Smooth muscle cell (in vitro differentiated cells): ENCODE measurements at regions not wholly inside any gene's neighbourhood (a gene's known extent, or its start where the extent isn't known, plus 50 kb on each side); places are given as distances from the start of the nearest gene placed in this dataset.

ENCODE experiments used
- DNase-seq: peaks from one replicate; lab custom pipeline; 2025; ENCODE audit not compliant: unreplicated experiment; lab: John Stamatoyannopoulos, UW
- H2AFZ ChIP-seq: fragments of 200-600 bp; sonication (generic); 2 replicates; pipeline ENCODE4 v1.6.0; 2016; ENCODE audit warnings: antibody characterized with exemption, low read depth, mild to moderate bottlenecking
- H3F3A ChIP-seq: fragments of 200-600 bp; sonication (generic); 2 replicates; pipeline ENCODE4 v1.6.0; 2017; ENCODE audit warnings: antibody characterized with exemption, low read depth
- H3K27ac ChIP-seq: fragments of 200-600 bp; sonication (generic); 2 replicates; pipeline ENCODE4 v1.5.1; 2016; ENCODE audit warnings: low read depth, mild to moderate bottlenecking
- H3K27me3 ChIP-seq: fragments of 200-600 bp; sonication (generic); 2 replicates; pipeline ENCODE4 v1.6.1; 2016; ENCODE audit warnings: low read depth, mild to moderate bottlenecking
- H3K36me3 ChIP-seq: fragments of 200-600 bp; sonication (generic); 2 replicates; pipeline ENCODE4 v1.5.1; 2016; ENCODE audit warnings: low read depth
- H3K4me1 ChIP-seq: fragments of 200-600 bp; sonication (generic); 2 replicates; pipeline ENCODE4 v1.5.1; 2016; ENCODE audit warnings: low read depth
- H3K4me2 ChIP-seq: fragments of 200-600 bp; sonication (generic); 2 replicates; pipeline ENCODE4 v1.6.0; 2016; ENCODE audit warnings: mild to moderate bottlenecking
- H3K4me3 ChIP-seq: fragments of 200-600 bp; sonication (generic); 2 replicates; pipeline ENCODE4 v1.5.1; 2016; ENCODE audit warnings: mild to moderate bottlenecking
- H3K79me2 ChIP-seq: fragments of 200-600 bp; sonication (generic); 2 replicates; pipeline ENCODE4 v1.6.0; 2016; ENCODE audit warnings: low read depth, mild to moderate bottlenecking
- H3K9ac ChIP-seq: fragments of 200-600 bp; sonication (generic); 2 replicates; pipeline ENCODE4 v1.6.0; 2016; ENCODE audit warnings: low read depth
- H3K9me3 ChIP-seq: fragments of 200-600 bp; sonication (generic); replicated peaks from 2 replicates; pipeline ENCODE4 v1.5.1; 2016; ENCODE audit warnings: low read depth
- H4K20me1 ChIP-seq: fragments of 200-600 bp; sonication (generic); 2 replicates; pipeline ENCODE4 v1.6.0; 2016; ENCODE audit warnings: low read depth
- CTCF ChIP-seq: fragments of 200-600 bp; sonication (generic); IDR thresholded peaks from 2 replicates; pipeline ENCODE4 v1.5.1; 2017; ENCODE audit warnings: borderline replicate concordance, mild to moderate bottlenecking, antibody characterized with exemption; ENCODE audit not compliant: insufficient read depth, poor library complexity, severe bottlenecking
- WGBS: methylation state at CpG from one replicate; pipeline ENCODE4 v1.1.7; 2016; ENCODE audit warnings: low lambda C conversion rate; 5-methylcytosine and 5-hydroxymethylcytosine counted together

- H4K20me1 ChIP-seq = no peaks in the 10 kb centered on the region
- no peak overlapping the region for H3K9ac ChIP-seq
- H3K27ac ChIP-seq = no peak overlapping the region
- H2AFZ ChIP-seq = no peak overlapping the region
- DNase-seq = no peak
- no peaks in the 10 kb centered on the region for H3F3A ChIP-seq
- TF ChIP-seq CTCF = no peak
- H3K4me2 ChIP-seq = no peak overlapping the region
- H3K9me3 ChIP-seq = no peaks in the 10 kb centered on the region
- 51% methylated on average over 8 of the region's 8 CpGs for WGBS
- H3K79me2 ChIP-seq = no peaks in the 10 kb centered on the region
- H3K4me1 ChIP-seq = no peaks in the 10 kb centered on the region
- H3K4me3 ChIP-seq = no peak overlapping the region
- no peaks in the 10 kb centered on the region for H3K36me3 ChIP-seq
- H3K27me3 ChIP-seq = no peaks in the 10 kb centered on the region
Observed at GRCh38 chr1:30146448-30146847, 576.9 kb downstream of the MATN1 start.

GRCh38 chr1:30145723-30146303 lies 577.6 kb downstream of the MATN1 start:
- no peak for TF ChIP-seq CTCF
- Histone ChIP-seq H3K79me2 (no peaks in the 10 kb centered on the region), H3K9me3 (no peaks in the 10 kb centered on the region), H3F3A (no peaks in the 10 kb centered on the region), H3K27me3 (no peaks in the 10 kb centered on the region), H3K4me2 (no peak overlapping the region), H2AFZ (no peak overlapping the region), H3K36me3 (no peaks in the 10 kb centered on the region), H4K20me1 (no peaks in the 10 kb centered on the region), H3K4me1 (no peaks in the 10 kb centered on the region), H3K4me3 (no peak overlapping the region), H3K27ac (no peak overlapping the region), H3K9ac (no peak overlapping the region)
- DNase-seq = no peak
- 59% methylated on average over 4 of the region's 4 CpGs for WGBS

- Histone ChIP-seq H3K9ac (no peak overlapping the region), H3K27me3 (no peaks in the 10 kb centered on the region), H3K4me2 (no peak overlapping the region), H3K9me3 (no peaks in the 10 kb centered on the region), H3K4me3 (no peak overlapping the region), H3K27ac (no peak overlapping the region), H3K4me1 (no peaks in the 10 kb centered on the region), H3K79me2 (no peaks in the 10 kb centered on the region), H2AFZ (no peak overlapping the region), H3K36me3 (no peaks in the 10 kb centered on the region), H3F3A (no peaks in the 10 kb centered on the region), H4K20me1 (no peaks in the 10 kb centered on the region)
- WGBS = 93% methylated on average over 1 of the region's 1 CpG
- DNase-seq = no peak
- no peak for TF ChIP-seq CTCF
Observed at GRCh38 chr1:30144831-30145230, 578.6 kb downstream of the MATN1 start.

GRCh38 chr1:30143517-30143916 lies 579.9 kb downstream of the MATN1 start:
- no peak overlapping the region for H3K4me3 ChIP-seq
- WGBS = 95% methylated on average over 1 of the region's 1 CpG
- DNase-seq = no peak

More at GRCh38 chr1:30143517-30143916, 579.9 kb downstream of the MATN1 start:
- no peaks in the 10 kb centered on the region for H3K4me1 ChIP-seq
- H4K20me1 ChIP-seq = no peaks in the 10 kb centered on the region
- no peaks in the 10 kb centered on the region for H3F3A ChIP-seq
- no peaks in the 10 kb centered on the region for H3K79me2 ChIP-seq
- no peaks in the 10 kb centered on the region for H3K9me3 ChIP-seq
- no peak overlapping the region for H3K9ac ChIP-seq
- H3K36me3 ChIP-seq = no peaks in the 10 kb centered on the region
- no peak for TF ChIP-seq CTCF
- no peak overlapping the region for H3K4me2 ChIP-seq
- H3K27ac ChIP-seq = no peak overlapping the region
- H2AFZ ChIP-seq = no peak overlapping the region
- H3K27me3 ChIP-seq = no peaks in the 10 kb centered on the region
